GM12801 (cell line): ENCODE measurements at regions not wholly inside any gene's neighbourhood (a gene's known extent, or its start where the extent isn't known, plus 50 kb on each side); places are given as distances from the start of the nearest gene placed in this dataset.

Experiments
- CTCF ChIP-seq: IDR thresholded peaks from one replicate; pipeline ENCODE4 v1.5.1; 2011; ENCODE audit warnings: control low read depth; ENCODE audit not compliant: insufficient read length; ENCODE audit errors: extremely low read depth

GRCh38 chr20:40291493-40292135, 397.4 kb downstream of the MAFB start:
- no peak for TF ChIP-seq CTCF

- TF ChIP-seq CTCF = no peak
Observed at GRCh38 chr20:40287683-40288082, 401.4 kb downstream of the MAFB start.

- no peak for TF ChIP-seq CTCF
Observed at GRCh38 chr20:40286975-40287531, 402.0 kb downstream of the MAFB start.

- TF ChIP-seq CTCF = no peak
Observed at GRCh38 chr20:40284611-40285010, 404.4 kb downstream of the MAFB start.

GRCh38 chr20:40283689-40284088, 405.3 kb downstream of the MAFB start:
- no peak for TF ChIP-seq CTCF

- TF ChIP-seq CTCF = no peak
Observed at GRCh38 chr20:40282941-40283340, 406.1 kb downstream of the MAFB start.

- no peak for TF ChIP-seq CTCF
Observed at GRCh38 chr20:40282541-40282940, 406.5 kb downstream of the MAFB start.
